ENCODE measurements at regions not wholly inside any gene's neighbourhood (a gene's known extent, or its start where the extent isn't known, plus 50 kb on each side); places are given as distances from the start of the nearest gene placed in this dataset.

- TF ChIP-seq CTCF (IDR thresholded peaks at IDR 0.05) (no peak), EZH2phosphoT487 (IDR thresholded peaks at IDR 0.05) (no peak)
Observed at GRCh38 chr22:22761963-22762772, 117.8 kb downstream of the GGTLC2 start.

All from neural progenitor cell (in vitro differentiated cells).